Stimulated activated naive CD8-positive, alpha-beta T cell treated with anti-CD3 and anti-CD28 coated beads, Interleukin-15, Interleukin-2, amounts not matched to agents 100 ng/mL and 50 ng/mL, for 24 hours (primary cell): ENCODE measurements at regions not wholly inside any gene's neighbourhood (a gene's known extent, or its start where the extent isn't known, plus 50 kb on each side); places are given as distances from the start of the nearest gene placed in this dataset.
"Not testable (repeated sequence)": the region's sequence is repeated elsewhere in the genome, so short reads cannot be mapped to it uniquely, and the experiment has no call there.

Experiments used
- H3K27ac Mint-ChIP-seq: one replicate; pipeline ENCODE4 v1.8.0; 2021; ENCODE audit warnings: mild to moderate bottlenecking, mixed read lengths
- H3K27me3 Mint-ChIP-seq: one replicate; pipeline ENCODE4 v1.8.0; 2021; ENCODE audit warnings: mixed read lengths
- H3K36me3 Mint-ChIP-seq: one replicate; pipeline ENCODE4 v1.8.0; 2021; ENCODE audit warnings: low read depth, mixed read lengths
- H3K4me1 Mint-ChIP-seq: one replicate; pipeline ENCODE4 v1.8.0; 2021; ENCODE audit warnings: low read depth, mixed read lengths
- H3K4me3 Mint-ChIP-seq: one replicate; pipeline ENCODE4 v1.8.0; 2021; ENCODE audit warnings: mild to moderate bottlenecking, mixed read lengths
- H3K9me3 Mint-ChIP-seq: one replicate; pipeline ENCODE4 v1.8.0; 2021; ENCODE audit warnings: mixed read lengths

DNA sequence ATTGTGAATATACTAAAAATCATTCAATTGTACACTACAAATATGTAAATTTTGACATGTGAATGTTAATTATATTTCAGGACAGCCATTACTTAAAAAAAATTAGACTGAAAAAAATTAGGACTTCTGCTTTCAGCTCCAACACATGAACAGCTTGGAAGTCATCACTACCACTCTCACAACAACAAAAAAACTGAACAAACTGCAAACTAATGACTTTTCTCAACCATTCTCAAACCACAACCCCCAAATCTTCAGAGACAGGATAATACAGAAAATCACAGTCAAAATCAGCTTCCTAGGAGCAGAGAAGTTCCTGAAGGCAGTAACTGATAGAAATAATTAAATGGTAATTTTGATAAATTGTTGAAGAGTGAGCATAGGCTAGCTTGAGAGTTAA is 686.4 kb downstream of the TLE1 start:
- Mint-ChIP-seq H3K27ac (no peak overlapping the region), H3K4me3 (no peak overlapping the region), H3K9me3 (peaks cover 21% of the 10 kb centered on the region), H3K4me1 (peaks cover 5% of the 10 kb centered on the region), H3K27me3 (peaks cover 23% of the 10 kb centered on the region), H3K36me3 (no peaks in the 10 kb centered on the region)

DNA sequence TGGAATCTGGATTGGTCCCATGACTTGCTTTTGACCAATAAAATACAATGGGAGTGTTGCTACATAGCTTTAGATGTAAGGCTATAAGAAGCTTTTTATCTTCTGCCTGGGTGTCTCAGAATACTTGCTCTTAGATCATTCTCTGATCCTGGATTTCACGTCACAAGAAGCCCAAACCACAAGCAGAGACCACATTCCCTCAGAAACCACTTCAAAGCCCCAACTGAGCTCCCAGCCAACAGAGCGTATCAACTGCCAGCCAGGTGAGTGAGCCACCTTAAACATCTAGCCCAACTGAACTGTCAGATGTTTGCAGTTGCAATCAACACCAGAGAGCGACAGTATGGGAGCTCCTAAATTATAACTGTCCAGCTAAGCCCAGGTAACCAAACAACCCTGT is 687.1 kb downstream of the TLE1 start:
- Mint-ChIP-seq H3K9me3 (peaks cover 21% of the 10 kb centered on the region), H3K27me3 (peaks cover 23% of the 10 kb centered on the region), H3K4me3 (no peak overlapping the region), H3K27ac (peak overlapping the region; percentile 17), H3K36me3 (no peaks in the 10 kb centered on the region), H3K4me1 (peaks cover 5% of the 10 kb centered on the region)

DNA sequence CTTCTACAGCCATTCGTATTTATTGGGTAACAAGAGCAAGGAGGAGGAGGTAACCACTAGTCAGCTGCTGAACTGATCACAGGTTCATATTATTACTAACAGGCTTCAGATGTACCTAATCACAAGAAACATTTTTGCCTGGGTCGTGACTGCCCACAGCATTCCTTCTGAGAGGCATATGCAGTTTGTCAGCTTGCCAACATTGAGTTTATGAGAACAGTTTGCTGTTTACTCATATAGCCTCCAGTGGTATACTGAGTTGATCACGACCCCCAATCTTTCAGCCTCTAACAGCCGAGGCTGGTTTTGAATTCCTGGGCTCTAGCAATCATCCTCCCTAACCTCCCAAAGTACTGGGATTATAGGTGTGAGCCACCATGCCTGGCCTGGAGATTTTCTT is 693.6 kb downstream of the TLE1 start:
- no peaks in the 10 kb centered on the region for H3K36me3 Mint-ChIP-seq
- H3K4me3 Mint-ChIP-seq = no peak overlapping the region
- peaks cover 6% of the 10 kb centered on the region for H3K27me3 Mint-ChIP-seq
- H3K4me1 Mint-ChIP-seq = no peaks in the 10 kb centered on the region
- H3K27ac Mint-ChIP-seq = no peak overlapping the region
- peaks cover 9% of the 10 kb centered on the region for H3K9me3 Mint-ChIP-seq

DNA sequence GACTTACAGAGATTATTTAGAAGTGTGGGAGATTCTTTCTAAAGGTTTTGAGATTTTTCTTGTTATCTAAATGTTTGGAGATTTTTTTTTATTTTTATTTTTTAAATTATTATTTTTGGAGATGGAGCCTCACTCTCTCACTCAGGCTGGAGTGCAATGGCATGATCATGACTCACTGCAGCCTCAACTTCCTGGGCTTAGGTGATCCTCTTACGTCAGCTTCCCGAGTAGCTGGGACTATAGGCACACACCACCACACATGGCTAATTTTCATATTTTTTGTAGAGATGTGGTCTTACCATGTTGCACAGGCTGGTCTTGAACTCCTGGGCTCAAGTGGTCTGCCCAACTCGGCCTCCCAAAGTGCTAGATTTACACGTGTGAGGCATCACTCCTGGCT is 694.5 kb downstream of the TLE1 start:
- no peaks in the 10 kb centered on the region for H3K27me3 Mint-ChIP-seq
- no peak overlapping the region for H3K27ac Mint-ChIP-seq
- peaks cover 4% of the 10 kb centered on the region for H3K9me3 Mint-ChIP-seq
- H3K4me1 Mint-ChIP-seq = no peaks in the 10 kb centered on the region
- H3K4me3 Mint-ChIP-seq = no peak overlapping the region
- no peaks in the 10 kb centered on the region for H3K36me3 Mint-ChIP-seq

DNA sequence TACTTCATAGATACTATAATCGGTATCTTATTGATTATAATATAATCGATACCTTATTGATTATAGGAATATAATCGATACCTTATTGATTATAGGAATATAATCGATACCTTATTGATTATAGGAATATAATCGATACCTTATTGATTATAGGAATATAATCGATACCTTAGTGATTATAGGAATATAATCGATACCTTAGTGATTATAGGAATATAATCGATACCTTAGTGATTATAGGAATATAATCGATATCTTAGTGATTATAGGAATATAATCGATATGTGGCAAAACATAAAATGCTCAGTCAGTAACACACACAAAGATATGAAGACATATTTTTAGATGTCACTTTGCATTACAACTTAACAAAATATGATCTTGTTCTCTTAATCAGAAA is 703.8 kb downstream of the TLE1 start:
- not testable (repeated sequence) for H3K4me3 Mint-ChIP-seq, H3K36me3 Mint-ChIP-seq, H3K4me1 Mint-ChIP-seq, H3K27ac Mint-ChIP-seq, H3K27me3 Mint-ChIP-seq
- peaks cover 19% of the 10 kb centered on the region for H3K9me3 Mint-ChIP-seq

DNA sequence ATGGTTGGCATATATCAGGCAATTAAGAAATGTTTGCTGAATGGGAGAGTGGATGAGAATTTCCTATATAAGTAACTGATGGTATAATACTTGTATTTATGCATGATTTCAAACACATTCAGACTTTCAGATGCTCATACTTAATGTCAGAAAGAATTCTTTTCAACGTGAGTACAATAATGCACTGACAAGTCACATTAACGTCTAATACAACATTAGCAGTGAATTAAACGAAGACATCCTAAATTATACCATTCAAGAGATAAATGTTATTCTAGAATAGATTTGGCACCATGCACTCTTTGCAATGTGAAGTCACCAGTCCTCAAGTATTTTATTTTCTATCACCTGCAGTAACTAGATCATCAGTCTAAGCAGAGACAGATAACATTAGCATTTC is 712.9 kb downstream of the TLE1 start:
- peaks cover 35% of the 10 kb centered on the region for H3K9me3 Mint-ChIP-seq

DNA sequence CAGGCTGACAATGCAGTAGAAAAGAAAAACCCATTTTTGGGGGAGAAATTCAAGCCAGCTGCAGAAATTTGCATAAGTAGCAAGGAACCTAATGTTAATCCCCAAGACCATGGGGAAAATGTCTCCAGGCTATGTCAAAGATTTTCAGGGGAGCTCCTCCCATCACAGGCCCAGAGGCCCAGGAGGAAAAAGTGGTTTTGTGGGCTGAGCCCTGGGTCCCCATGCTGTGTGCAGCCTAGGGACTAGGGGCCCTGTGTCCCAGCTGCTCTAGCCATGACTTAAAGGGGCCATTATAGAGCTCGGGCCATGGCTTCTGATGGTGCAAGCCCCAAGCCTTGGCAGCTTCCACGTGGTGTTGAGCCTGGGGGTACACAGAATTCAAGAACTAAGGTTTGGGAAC is 719.0 kb downstream of the TLE1 start:
- not testable (repeated sequence) for H3K27ac Mint-ChIP-seq, H3K4me1 Mint-ChIP-seq, H3K36me3 Mint-ChIP-seq, H3K27me3 Mint-ChIP-seq, H3K4me3 Mint-ChIP-seq
- H3K9me3 Mint-ChIP-seq = peaks cover 26% of the 10 kb centered on the region

More for the DNA sequence above, 712.9 kb downstream of the TLE1 start:
- H3K36me3 Mint-ChIP-seq = no peaks in the 10 kb centered on the region
- H3K27ac Mint-ChIP-seq = no peak overlapping the region
- H3K27me3 Mint-ChIP-seq = peaks cover 4% of the 10 kb centered on the region
- no peaks in the 10 kb centered on the region for H3K4me1 Mint-ChIP-seq
- no peak overlapping the region for H3K4me3 Mint-ChIP-seq

DNA sequence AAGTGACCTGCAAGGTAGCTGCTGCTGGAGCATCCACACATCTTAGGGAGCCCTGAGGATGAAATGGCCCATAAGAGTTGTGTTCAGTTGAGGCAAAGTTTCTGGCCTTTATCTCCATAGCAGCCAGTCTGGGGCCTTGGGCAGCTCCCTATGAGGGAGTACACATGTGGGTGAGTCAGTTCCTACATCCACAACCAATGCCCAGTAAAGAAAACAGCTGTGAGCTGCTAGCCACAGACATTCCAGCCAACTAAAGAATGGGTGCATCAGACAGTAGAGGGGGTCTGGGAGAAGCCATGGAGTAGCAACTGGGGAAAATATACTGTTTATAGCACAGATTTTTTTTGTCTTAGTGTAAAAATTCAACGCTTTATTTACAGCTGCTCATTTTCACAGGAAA is 720.7 kb downstream of the TLE1 start:
- H3K27ac Mint-ChIP-seq = no peak overlapping the region
- H3K36me3 Mint-ChIP-seq = no peaks in the 10 kb centered on the region
- H3K4me1 Mint-ChIP-seq = no peaks in the 10 kb centered on the region
- H3K27me3 Mint-ChIP-seq = peaks cover 4% of the 10 kb centered on the region
- no peak overlapping the region for H3K4me3 Mint-ChIP-seq
- H3K9me3 Mint-ChIP-seq = peaks cover 18% of the 10 kb centered on the region

DNA sequence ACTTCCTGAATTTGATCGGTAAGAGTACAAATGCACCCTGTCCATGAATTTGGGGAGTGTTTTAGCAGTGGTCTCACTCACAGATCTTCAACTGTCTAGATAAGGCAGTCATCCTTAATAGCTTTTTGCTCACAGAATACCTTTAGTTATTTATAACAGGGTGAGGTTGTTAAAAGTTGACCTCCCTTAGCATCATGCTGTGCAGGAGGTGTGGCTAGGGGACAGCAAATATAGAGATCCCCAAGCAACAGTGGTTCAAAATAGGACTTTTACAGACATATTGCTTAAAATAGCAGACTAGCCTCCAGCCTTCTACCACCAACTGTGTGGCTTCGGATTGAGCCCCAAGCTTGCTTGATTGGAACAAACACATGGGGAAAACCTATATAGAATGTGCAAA is 724.4 kb downstream of the TLE1 start:
- no peaks in the 10 kb centered on the region for H3K36me3 Mint-ChIP-seq

DNA sequence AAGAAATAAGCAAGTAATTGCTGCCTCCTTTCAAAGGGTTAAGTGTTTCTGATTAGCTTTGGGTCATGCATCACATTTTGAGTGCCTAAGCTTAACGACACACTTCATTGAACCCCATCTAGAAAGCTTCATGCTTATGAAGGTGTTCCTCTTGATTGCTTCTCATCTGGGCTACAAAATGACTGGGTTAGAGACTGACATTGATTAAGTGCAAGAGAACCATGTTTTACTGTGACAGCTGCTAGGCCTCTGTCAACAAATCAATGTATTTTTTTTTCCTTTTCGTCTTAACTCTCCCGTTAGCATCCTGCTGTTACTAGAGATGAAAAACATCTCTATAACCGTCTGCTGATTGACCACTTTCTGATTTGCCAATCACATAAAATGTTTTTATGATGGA is 725.0 kb downstream of the TLE1 start:
- Mint-ChIP-seq H3K4me3 (no peak overlapping the region), H3K9me3 (peaks cover 7% of the 10 kb centered on the region), H3K27me3 (peaks cover 4% of the 10 kb centered on the region), H3K27ac (no peak overlapping the region), H3K36me3 (no peaks in the 10 kb centered on the region), H3K4me1 (no peaks in the 10 kb centered on the region)

More for the DNA sequence above, 724.4 kb downstream of the TLE1 start:
- H3K4me1 Mint-ChIP-seq = no peaks in the 10 kb centered on the region
- peaks cover 4% of the 10 kb centered on the region for H3K27me3 Mint-ChIP-seq
- no peak overlapping the region for H3K27ac Mint-ChIP-seq
- no peak overlapping the region for H3K4me3 Mint-ChIP-seq
- peaks cover 10% of the 10 kb centered on the region for H3K9me3 Mint-ChIP-seq

DNA sequence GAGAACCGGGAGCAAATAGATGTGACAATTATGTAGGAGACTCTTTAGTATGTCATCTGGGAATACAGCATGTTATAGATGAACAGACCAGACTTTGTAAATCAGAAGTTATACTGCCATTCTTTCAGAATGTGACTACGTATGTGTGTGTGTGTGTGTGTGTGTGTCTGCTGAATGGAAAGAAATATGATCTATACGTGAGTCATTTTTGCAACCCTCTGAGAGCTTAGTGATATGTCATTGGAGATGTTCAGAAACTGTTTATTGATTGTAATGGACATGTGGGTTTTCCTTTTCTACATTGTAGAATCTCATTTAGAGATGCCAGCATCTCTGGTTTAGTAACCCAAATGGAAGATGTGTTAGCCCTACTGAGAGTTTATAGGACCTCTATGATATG is 731.5 kb downstream of the TLE1 start:
- Mint-ChIP-seq H3K4me1 (no peaks in the 10 kb centered on the region), H3K4me3 (no peak overlapping the region), H3K9me3 (peaks cover 4% of the 10 kb centered on the region), H3K27ac (no peak overlapping the region), H3K27me3 (peaks cover 4% of the 10 kb centered on the region), H3K36me3 (no peaks in the 10 kb centered on the region)

DNA sequence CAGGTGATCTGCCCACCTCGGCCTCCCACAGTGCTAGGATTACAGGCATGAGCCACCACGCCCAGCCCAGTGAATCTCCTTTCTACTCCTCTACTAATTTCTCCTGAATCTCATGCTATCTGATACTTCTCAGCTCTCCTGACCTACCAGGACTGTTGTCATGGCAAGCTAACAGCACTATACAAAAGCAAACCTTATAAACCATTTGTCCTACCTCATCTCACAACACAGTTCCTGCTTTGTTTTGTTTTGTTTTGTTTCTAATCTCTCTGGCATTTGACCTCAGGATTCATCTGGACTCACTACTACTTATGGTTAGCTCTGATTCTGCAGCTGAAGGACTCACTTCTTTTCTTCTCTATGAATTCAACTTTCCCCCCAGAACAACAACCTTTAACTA is 734.8 kb downstream of the TLE1 start:
- H3K36me3 Mint-ChIP-seq = no peaks in the 10 kb centered on the region
- H3K27me3 Mint-ChIP-seq = no peaks in the 10 kb centered on the region
- H3K4me3 Mint-ChIP-seq = no peak overlapping the region
- no peak overlapping the region for H3K27ac Mint-ChIP-seq
- no peaks in the 10 kb centered on the region for H3K9me3 Mint-ChIP-seq
- no peaks in the 10 kb centered on the region for H3K4me1 Mint-ChIP-seq

DNA sequence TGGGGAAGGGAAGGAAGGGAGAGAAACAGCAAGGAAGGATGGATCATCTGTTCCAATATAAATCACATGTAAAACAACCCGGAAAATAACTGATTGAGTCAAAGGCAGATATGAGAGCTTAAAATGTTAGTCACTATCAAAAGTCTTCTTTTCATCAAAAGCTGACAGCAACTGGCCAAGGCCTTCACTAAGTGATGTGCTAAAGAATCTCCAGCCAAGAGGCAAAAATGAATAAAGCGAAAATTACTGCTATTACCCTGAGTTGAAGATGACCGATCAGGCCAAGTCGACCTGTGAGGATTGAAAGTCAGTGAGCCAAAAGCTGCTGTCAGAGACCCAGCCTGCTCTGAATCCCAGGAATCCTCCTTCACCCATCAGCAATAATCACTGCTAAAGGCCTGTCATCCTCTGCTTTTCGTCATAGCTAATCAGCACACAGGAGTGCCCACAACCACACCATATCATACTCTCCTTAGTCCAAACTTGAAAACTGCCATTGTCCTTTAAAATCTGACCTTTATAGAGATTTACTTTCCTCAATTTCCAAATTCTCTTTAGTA is 736.9 kb downstream of the TLE1 start:
- no peaks in the 10 kb centered on the region for H3K36me3 Mint-ChIP-seq

DNA sequence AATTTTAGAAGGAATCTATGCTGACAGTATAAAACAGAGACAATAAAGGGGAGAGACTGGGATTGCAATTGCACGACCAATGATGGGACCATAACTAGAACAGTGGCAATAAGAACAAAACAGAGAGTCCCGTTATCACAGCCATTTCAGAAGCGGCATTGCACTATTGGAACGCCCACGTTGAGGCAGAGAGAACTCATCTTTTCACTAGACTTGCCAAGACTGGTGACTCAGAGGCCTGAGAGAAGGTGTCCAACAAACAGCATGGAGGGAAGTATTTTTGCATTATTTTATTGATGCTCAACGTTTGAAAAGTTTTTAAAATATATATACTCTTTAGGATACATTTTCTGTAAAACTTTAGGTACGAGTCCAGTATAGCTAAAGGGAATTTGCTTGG is 737.7 kb downstream of the TLE1 start:
- Mint-ChIP-seq H3K4me3 (no peak overlapping the region), H3K4me1 (no peaks in the 10 kb centered on the region), H3K36me3 (no peaks in the 10 kb centered on the region), H3K27ac (no peak overlapping the region), H3K9me3 (no peaks in the 10 kb centered on the region), H3K27me3 (no peaks in the 10 kb centered on the region)

More for the DNA sequence above, 736.9 kb downstream of the TLE1 start:
- no peaks in the 10 kb centered on the region for H3K9me3 Mint-ChIP-seq
- no peak overlapping the region for H3K27ac Mint-ChIP-seq
- H3K4me1 Mint-ChIP-seq = no peaks in the 10 kb centered on the region
- no peak overlapping the region for H3K4me3 Mint-ChIP-seq
- H3K27me3 Mint-ChIP-seq = no peaks in the 10 kb centered on the region

DNA sequence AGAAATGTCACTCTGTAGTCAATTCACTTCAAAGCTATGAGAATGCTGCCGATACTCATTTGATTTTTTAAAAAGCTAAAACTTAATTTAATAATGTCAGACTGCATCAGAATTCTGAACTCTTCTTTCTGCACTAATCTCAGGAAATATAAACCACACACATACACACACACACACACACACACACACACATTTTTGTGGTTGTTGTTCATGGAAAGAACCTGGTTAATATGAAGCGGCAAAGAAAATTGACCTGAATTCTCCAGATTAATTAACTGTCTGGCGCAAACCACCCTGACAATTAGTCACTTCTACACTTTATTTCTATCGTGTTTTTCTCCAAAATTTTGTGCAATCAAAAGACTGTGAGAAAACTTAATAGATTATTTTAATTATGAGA is 740.5 kb downstream of the TLE1 start:
- Mint-ChIP-seq H3K9me3 (no peaks in the 10 kb centered on the region), H3K27me3 (no peaks in the 10 kb centered on the region)

DNA sequence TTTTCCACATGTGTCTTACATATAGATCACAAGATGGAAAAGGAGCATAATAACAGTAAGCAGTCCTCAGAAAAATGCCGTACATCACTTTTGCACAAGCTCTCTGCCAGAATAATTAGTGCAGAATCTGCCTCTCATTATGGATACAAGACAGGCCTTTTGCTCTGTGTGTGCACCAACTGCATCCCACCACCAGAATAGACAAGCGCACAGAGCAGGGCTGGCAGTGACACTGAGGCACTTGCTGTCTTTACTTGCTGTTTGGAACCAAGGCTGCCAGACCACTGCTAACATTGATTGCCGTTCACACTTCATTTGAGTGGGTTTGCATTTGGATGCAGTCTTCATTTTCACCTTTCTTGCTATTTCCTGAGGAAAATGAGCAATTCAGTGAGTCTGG is 741.3 kb downstream of the TLE1 start:
- H3K27ac Mint-ChIP-seq = no peak overlapping the region

More for the DNA sequence above, 740.5 kb downstream of the TLE1 start:
- no peaks in the 10 kb centered on the region for H3K4me1 Mint-ChIP-seq
- H3K4me3 Mint-ChIP-seq = no peak overlapping the region
- no peak overlapping the region for H3K27ac Mint-ChIP-seq
- no peaks in the 10 kb centered on the region for H3K36me3 Mint-ChIP-seq

More for the DNA sequence above, 741.3 kb downstream of the TLE1 start:
- Mint-ChIP-seq H3K27me3 (no peaks in the 10 kb centered on the region), H3K9me3 (no peaks in the 10 kb centered on the region), H3K36me3 (no peaks in the 10 kb centered on the region), H3K4me1 (no peaks in the 10 kb centered on the region), H3K4me3 (no peak overlapping the region)
